K562 (cell line): ENCODE measurements at regions not wholly inside any gene's neighbourhood (a gene's known extent, or its start where the extent isn't known, plus 50 kb on each side); places are given as distances from the start of the nearest gene placed in this dataset.

Experiments used
- CTCF ChIP-seq, 3 experiments: IDR thresholded peaks in 2 of 3; conservative IDR thresholded peaks in 1 of 3; 2 replicates each; pipeline ENCODE4 v1.5.1; 2011 to 2012; ENCODE audit warnings: low read length in 3 of 3, mild to moderate bottlenecking in 3 of 3, control low read depth in 2 of 3, improper control_type of control experiment in 1 of 3, inconsistent platforms in 1 of 3, low read depth in 1 of 3, mixed read lengths in 1 of 3, moderate library complexity in 1 of 3; ENCODE audit not compliant: insufficient read depth in 2 of 3
- DPF2 ChIP-seq: fragments of 450-650 bp; IDR thresholded peaks from 2 replicates; pipeline ENCODE4 v1.6.1; 2016
- EZH2 ChIP-seq: IDR thresholded peaks from 2 replicates; pipeline ENCODE4 v1.6.1; 2012; ENCODE audit warnings: low read depth, mild to moderate bottlenecking, inconsistent platforms, low read length, borderline replicate concordance
- FOXO4 ChIP-seq: fragments of 450-650 bp; formaldehyde crosslinking; IDR thresholded peaks from 2 replicates; pipeline ENCODE4 v1.4.0; 2020; ENCODE audit warnings: mild to moderate bottlenecking, moderate library complexity
- MAX ChIP-seq: sonication (generic); formaldehyde crosslinking; IDR thresholded peaks from 2 replicates; pipeline ENCODE4 v1.9.0; 2022; ENCODE audit warnings: mild to moderate bottlenecking, missing genetic modification reagents
- MYBL2 ChIP-seq, 2 experiments: fragments of 450-650 bp in 1 of 2; sonication (generic) in 1 of 2; formaldehyde crosslinking in 1 of 2; IDR thresholded peaks; 2 replicates each; pipeline versions ENCODE4 v1.6.1 to v1.8.1; 2017 to 2022; ENCODE audit warnings: borderline replicate concordance in 1 of 2, inconsistent platforms in 1 of 2, low read depth in 1 of 2, mild to moderate bottlenecking in 1 of 2, missing genetic modification reagents in 1 of 2, moderate library complexity in 1 of 2
- POLR2A ChIP-seq: fragments of 450-650 bp; conservative IDR thresholded peaks from 2 replicates; pipeline ENCODE4 v1.6.1; 2016
- SMAD3 ChIP-seq: fragments of 450-650 bp; formaldehyde crosslinking; conservative IDR thresholded peaks from 2 replicates; pipeline ENCODE4 v1.4.0; 2020; ENCODE audit warnings: mild to moderate bottlenecking
- SMARCB1 ChIP-seq: IDR thresholded peaks from 2 replicates; pipeline ENCODE4 v1.6.1; 2011; ENCODE audit warnings: improper control_type of control experiment, low read depth; ENCODE audit not compliant: insufficient read length
- THAP7 ChIP-seq: fragments of 250-450 bp; sonication (Bioruptor Pico); IDR thresholded peaks from 2 replicates; pipeline ENCODE4 v1.5.0; 2021
- ZFX ChIP-seq: sonication (generic); formaldehyde crosslinking; IDR thresholded peaks from 2 replicates; pipeline ENCODE4 v1.8.0; 2022; ENCODE audit warnings: mild to moderate bottlenecking, missing genetic modification reagents, moderate library complexity
- ZNF140 ChIP-seq: fragments of 250-450 bp; sonication (Bioruptor Pico); IDR thresholded peaks from 2 replicates; pipeline ENCODE4 v1.8.0; 2021; ENCODE audit warnings: moderate library complexity, mild to moderate bottlenecking, inconsistent platforms

GRCh38 chr3:137148917-137149316 lies 191.1 kb downstream of the IL20RB start:
- no peak for TF ChIP-seq SMARCB1
- no peak for TF ChIP-seq MYBL2 (IDR thresholded peaks at IDR 0.05; ENCODE audit: low read depth)
- TF ChIP-seq MYBL2 (CRISPR knock-in tag; IDR thresholded peaks at IDR 0.05; ENCODE audit: borderline replicate concordance), result no peak
- TF ChIP-seq DPF2, result no peak
- no peak for TF ChIP-seq EZH2
- no peak for TF ChIP-seq ZNF140 (CRISPR knock-in tag)
- TF ChIP-seq THAP7 (CRISPR knock-in tag), result no peak
- no peak for TF ChIP-seq SMAD3
- TF ChIP-seq POLR2A, result no peak
- TF ChIP-seq MAX, result no peak
- no peak for TF ChIP-seq CTCF (IDR thresholded peaks at IDR 0.05 in 2 of 3, conservative IDR thresholded peaks at IDR 0.05 in 1 of 3; ENCODE audit: insufficient read depth in 2 of 3, low read depth in 1 of 3, low read length in 3 of 3)
- no peak for TF ChIP-seq ZFX (CRISPR knock-in tag)
- TF ChIP-seq FOXO4, result no peak
